Vagina (tissue), 2 donors: ENCODE measurements at regions not wholly inside any gene's neighbourhood (a gene's known extent, or its start where the extent isn't known, plus 50 kb on each side); places are given as distances from the start of the nearest gene placed in this dataset.

Experiments
- DNase-seq, 2 donors: peaks; one replicate each; pipeline ENCODE4 v3.0.0-alpha.2; 2017; ENCODE audit errors: extremely low spot score in 2 of 2
- H3K27ac ChIP-seq: fragments of 200-600 bp; sonication (generic); one replicate; pipeline ENCODE4 v1.5.1; 2019
- H3K27me3 ChIP-seq: fragments of 200-600 bp; sonication (generic); one replicate; pipeline ENCODE4 v1.5.1; 2019
- H3K36me3 ChIP-seq, 2 donors: fragments of 200-600 bp; sonication (generic); one replicate each; pipeline ENCODE4 v1.5.1; 2017 to 2019
- H3K4me1 ChIP-seq: fragments of 200-600 bp; sonication (generic); one replicate; pipeline ENCODE4 v1.5.1; 2019
- H3K4me3 ChIP-seq, 2 donors: fragments of 200-600 bp; sonication (generic); 1 replicate in 1 of 2; 2 replicates in 1 of 2; pipeline ENCODE4 v1.5.1; 2016 to 2019
- H3K9me3 ChIP-seq: fragments of 200-600 bp; sonication (generic); one replicate; pipeline ENCODE4 v1.5.1; 2019
- CTCF ChIP-seq, 3 experiments: fragments of 450-650 bp in 2 of 3; fragments of 200-600 bp in 1 of 3; sonication (generic) in 1 of 3; IDR thresholded peaks; one replicate each; pipeline ENCODE4 v1.5.1; 2017 to 2019; ENCODE audit warnings: antibody characterized with exemption in 3 of 3, mild to moderate bottlenecking in 2 of 3, moderate library complexity in 2 of 3
- POLR2A ChIP-seq, 2 donors: fragments of 450-650 bp; IDR thresholded peaks; one replicate each; pipeline ENCODE4 v1.6.1; 2017; ENCODE audit warnings: antibody characterized with exemption in 2 of 2, mild to moderate bottlenecking in 2 of 2, moderate library complexity in 2 of 2
- POLR2AphosphoS5 ChIP-seq, 2 donors: sonication (generic); formaldehyde crosslinking; IDR thresholded peaks; one replicate each; pipeline ENCODE4 v1.9.0; 2017; ENCODE audit warnings: antibody characterized with exemption in 2 of 2, mild to moderate bottlenecking in 2 of 2, low read depth in 1 of 2; ENCODE audit not compliant: insufficient read depth in 1 of 2
- intact Hi-C: fragments of 100-400 bp; cut with DNase I; formaldehyde crosslinking; loops from one replicate; pipeline ENCODE4 v1.15.1; 2023

- Histone ChIP-seq H3K4me1 (peaks cover 29% of the 10 kb centered on the region), H3K4me3 (no peak overlapping the region), H3K27me3 (no peaks in the 10 kb centered on the region), H3K9me3 (no peaks in the 10 kb centered on the region), H3K27ac (no peak overlapping the region), H3K36me3 (no peaks in the 10 kb centered on the region)
- intact Hi-C loops = no loop called here
- no peak for DNase-seq
- TF ChIP-seq CTCF (IDR thresholded peaks at IDR 0.05) (no peak), POLR2A (IDR thresholded peaks at IDR 0.05) (no peak), POLR2AphosphoS5 (IDR thresholded peaks at IDR 0.05; ENCODE audit: insufficient read depth in 1 of 2, low read depth in 1 of 2) (no peak)
Observed at GRCh38 chr2:212915121-212915782, 236.2 kb downstream of the IKZF2 start.

GRCh38 chr2:212914392-212914791 lies 237.0 kb downstream of the IKZF2 start:
- intact Hi-C loops = no loop called here
- DNase-seq = no peak
- no peaks in the 10 kb centered on the region for H3K36me3 ChIP-seq
- H3K27ac ChIP-seq = no peak overlapping the region
- H3K4me3 ChIP-seq = no peak overlapping the region
- peaks cover 29% of the 10 kb centered on the region for H3K4me1 ChIP-seq
- TF ChIP-seq CTCF (IDR thresholded peaks at IDR 0.05) (no peak), POLR2A (IDR thresholded peaks at IDR 0.05) (no peak), POLR2AphosphoS5 (IDR thresholded peaks at IDR 0.05; ENCODE audit: insufficient read depth in 1 of 2, low read depth in 1 of 2) (no peak)
- H3K9me3 ChIP-seq = no peaks in the 10 kb centered on the region
- no peaks in the 10 kb centered on the region for H3K27me3 ChIP-seq

GRCh38 chr2:212913640-212914306 lies 237.6 kb downstream of the IKZF2 start:
- H3K27me3 ChIP-seq = no peaks in the 10 kb centered on the region
- H3K27ac ChIP-seq = no peak overlapping the region
- H3K36me3 ChIP-seq = no peaks in the 10 kb centered on the region
- intact Hi-C loops = no loop called here
- TF ChIP-seq CTCF (IDR thresholded peaks at IDR 0.05) (no peak), POLR2A (IDR thresholded peaks at IDR 0.05) (no peak), POLR2AphosphoS5 (IDR thresholded peaks at IDR 0.05; ENCODE audit: insufficient read depth in 1 of 2, low read depth in 1 of 2) (no peak)
- H3K9me3 ChIP-seq = no peaks in the 10 kb centered on the region
- peaks cover 29% of the 10 kb centered on the region for H3K4me1 ChIP-seq
- H3K4me3 ChIP-seq = no peak overlapping the region
- DNase-seq = no peak

- no peaks in the 10 kb centered on the region for H3K27me3 ChIP-seq
- TF ChIP-seq POLR2A (IDR thresholded peaks at IDR 0.05) (no peak), POLR2AphosphoS5 (IDR thresholded peaks at IDR 0.05; ENCODE audit: insufficient read depth in 1 of 2, low read depth in 1 of 2) (peak in 1 of 2 donors; percentile 76)
Observed at GRCh38 chr2:212912445-212913103, 238.8 kb downstream of the IKZF2 start.

GRCh38 chr2:212911011-212911410 lies 240.4 kb downstream of the IKZF2 start:
- intact Hi-C loops = no loop called here
- TF ChIP-seq CTCF (IDR thresholded peaks at IDR 0.05) = no peak
- no peak for TF ChIP-seq POLR2AphosphoS5 (IDR thresholded peaks at IDR 0.05; ENCODE audit: insufficient read depth in 1 of 2, low read depth in 1 of 2)
- TF ChIP-seq POLR2A (IDR thresholded peaks at IDR 0.05) = no peak

More at GRCh38 chr2:212912445-212913103, 238.8 kb downstream of the IKZF2 start:
- H3K4me3 ChIP-seq = no peak overlapping the region
- no peaks in the 10 kb centered on the region for H3K36me3 ChIP-seq
- intact Hi-C loops = no loop called here
- no peak for DNase-seq
- peaks cover 29% of the 10 kb centered on the region for H3K4me1 ChIP-seq
- no peaks in the 10 kb centered on the region for H3K9me3 ChIP-seq
- H3K27ac ChIP-seq = peak overlapping the region; percentile 42

More at GRCh38 chr2:212911011-212911410, 240.4 kb downstream of the IKZF2 start:
- peaks cover 29% of the 10 kb centered on the region for H3K4me1 ChIP-seq
- peak overlapping the region; percentile 42 for H3K27ac ChIP-seq
- no peaks in the 10 kb centered on the region for H3K36me3 ChIP-seq
- no peak for DNase-seq
- no peak overlapping the region for H3K4me3 ChIP-seq
- no peaks in the 10 kb centered on the region for H3K27me3 ChIP-seq
- no peaks in the 10 kb centered on the region for H3K9me3 ChIP-seq
